Stimulated activated CD8-positive, alpha-beta memory T cell treated with anti-CD3 and anti-CD28 coated beads, Interleukin-2, amount 100 ng/mL, for 48 hours (primary cell): ENCODE measurements at regions not wholly inside any gene's neighbourhood (a gene's known extent, or its start where the extent isn't known, plus 50 kb on each side); places are given as distances from the start of the nearest gene placed in this dataset.
"Not testable (repeated sequence)": the region's sequence is repeated elsewhere in the genome, so short reads cannot be mapped to it uniquely, and the experiment has no call there.

Experiments
- DNase-seq, 2 donors: peaks; one replicate each; pipeline ENCODE4 v3.0.0-alpha.2; 2020; ENCODE audit warnings: low read depth in 2 of 2

- no peak for DNase-seq
Measured at GRCh38 chr10:117601716-117602115, 59.2 kb downstream of the EMX2 start.

- no peak for DNase-seq
Measured at GRCh38 chr10:117603081-117603480, 60.5 kb downstream of the EMX2 start.

- no peak for DNase-seq
Measured at GRCh38 chr10:117603726-117604125, 61.2 kb downstream of the EMX2 start.

- no peak for DNase-seq
Measured at GRCh38 chr10:117609095-117609795, 66.7 kb downstream of the EMX2 start.

GRCh38 chr10:117609796-117610170 lies 67.2 kb downstream of the EMX2 start:
- no peak for DNase-seq

- no peak for DNase-seq
Measured at GRCh38 chr10:117610321-117610720, 67.8 kb downstream of the EMX2 start.

GRCh38 chr10:117612113-117612512 lies 69.6 kb downstream of the EMX2 start:
- DNase-seq = no peak

GRCh38 chr10:117615649-117616048 lies 73.1 kb downstream of the EMX2 start:
- no peak for DNase-seq

- no peak for DNase-seq
Measured at GRCh38 chr10:117616179-117616578, 73.6 kb downstream of the EMX2 start.

- DNase-seq = no peak
Measured at GRCh38 chr10:117617086-117617485, 74.5 kb downstream of the EMX2 start.

GRCh38 chr10:117617659-117618058 lies 75.1 kb downstream of the EMX2 start:
- no peak for DNase-seq

GRCh38 chr10:117619223-117619622 lies 76.7 kb downstream of the EMX2 start:
- no peak for DNase-seq

- no peak for DNase-seq
Measured at GRCh38 chr10:117619707-117620405, 77.3 kb downstream of the EMX2 start.

GRCh38 chr10:117621196-117621595 lies 78.7 kb downstream of the EMX2 start:
- no peak for DNase-seq

GRCh38 chr10:117621795-117622420 lies 79.4 kb downstream of the EMX2 start:
- no peak for DNase-seq

- DNase-seq = no peak
Measured at GRCh38 chr10:117622471-117623184, 80.1 kb downstream of the EMX2 start.

- DNase-seq = no peak
Measured at GRCh38 chr10:117626228-117626627, 83.7 kb downstream of the EMX2 start.

GRCh38 chr10:117627561-117627960 lies 85.0 kb downstream of the EMX2 start:
- DNase-seq = no peak

GRCh38 chr10:117629717-117630116 lies 87.2 kb downstream of the EMX2 start:
- not testable (repeated sequence) for DNase-seq

GRCh38 chr10:117631276-117632145 lies 89.0 kb downstream of the EMX2 start:
- no peak for DNase-seq

GRCh38 chr10:117632406-117632805 lies 89.9 kb downstream of the EMX2 start:
- DNase-seq = no peak
